ENCODE measurements at regions not wholly inside any gene's neighbourhood (a gene's known extent, or its start where the extent isn't known, plus 50 kb on each side); places are given as distances from the start of the nearest gene placed in this dataset.

- no peaks in the 10 kb centered on the region for H3K9me3 ChIP-seq (replicated peaks; ENCODE audit: control insufficient read depth, insufficient read depth, low read length)
- no peak overlapping the region for H3K4me2 ChIP-seq (ENCODE audit: insufficient read depth, low read length)
- dilution Hi-C loops (cut with MboI; ENCODE audit: extremely low pct_ligation_motif_present, low sequenced_read_pairs) (no loop called here), intact Hi-C loops (cut with micrococcal nuclease) (no loop called here)
- H3K27me3 ChIP-seq (ENCODE audit: control insufficient read depth in 2 of 2, insufficient read depth in 2 of 2, low read length in 2 of 2), result peaks cover 0 to 2% of the 10 kb centered on the region in 2 experiments
- DNase-seq (ENCODE audit: low read depth, low spot score), result no peak
- no peak overlapping the region for H2AFZ ChIP-seq (ENCODE audit: low read depth, low read length)
- no peak overlapping the region for H3K27ac ChIP-seq (ENCODE audit: insufficient read depth, low read depth, low read length)
- ChIA-PET POLR2A (no interaction called here), CTCF (interaction anchor here (1.1 kb wide), 1 partner anchor 362 kb away, joined by 3 read pairs; no protein-coding TSS in a partner anchor)
- H3K79me2 ChIP-seq (ENCODE audit: control insufficient read depth, insufficient read depth, low read length), result no peaks in the 10 kb centered on the region
- H4K20me1 ChIP-seq (replicated peaks; ENCODE audit: control insufficient read depth, extremely low read depth, insufficient read depth, low read length), result no peaks in the 10 kb centered on the region
- TF ChIP-seq FOS (IDR thresholded peaks at IDR 0.05; ENCODE audit: borderline replicate concordance, insufficient read depth, low read length), result no peak
- no peak for TF ChIP-seq JUN (IDR thresholded peaks at IDR 0.05; ENCODE audit: borderline replicate concordance, insufficient read depth, insufficient read length, low read depth)
- TF ChIP-seq MYC (IDR thresholded peaks at IDR 0.05; ENCODE audit: low read depth, low read length), result no peak
- TF ChIP-seq CTCF (IDR thresholded peaks at IDR 0.05; ENCODE audit: extremely low read depth in 1 of 2, insufficient read depth in 1 of 2, low read depth in 1 of 2, low read length in 2 of 2), result no peak
- TF ChIP-seq POLR2A (IDR thresholded peaks at IDR 0.05; ENCODE audit: low read depth, low read length), result no peak
- TF ChIP-seq GATA2 (IDR thresholded peaks at IDR 0.05; ENCODE audit: insufficient read depth, insufficient read length, low read depth, low read length), result no peak
- no peak for TF ChIP-seq EZH2 (IDR thresholded peaks at IDR 0.05; ENCODE audit: borderline replicate concordance, low read depth, low read length, severe bottlenecking)
- TF ChIP-seq POLR2AphosphoS5 (IDR thresholded peaks at IDR 0.05; ENCODE audit: insufficient read depth, low read depth, low read length), result no peak
- TF ChIP-seq MAX (IDR thresholded peaks at IDR 0.05; ENCODE audit: insufficient read depth, insufficient read length), result no peak
- FAIRE-seq, result no peak
- H3K4me1 ChIP-seq (ENCODE audit: control insufficient read depth, extremely low read depth, insufficient read depth, low read length), result no peaks in the 10 kb centered on the region
- no peak overlapping the region for H3K4me3 ChIP-seq (replicated peaks in 1 of 3; ENCODE audit: insufficient read depth in 1 of 3, low read depth in 1 of 3, low read length in 3 of 3)
- no peaks in the 10 kb centered on the region for H3K9me1 ChIP-seq (replicated peaks; ENCODE audit: control insufficient read depth, extremely low read depth, insufficient read depth, low read length)
- no peaks in the 10 kb centered on the region for H3K36me3 ChIP-seq (ENCODE audit: control insufficient read depth in 2 of 2, extremely low read depth in 1 of 2, insufficient read depth in 2 of 2, low read length in 2 of 2)
- no TSS peak for BruUV-seq (replicated peaks)
- no peak overlapping the region for H3K9ac ChIP-seq (replicated peaks; ENCODE audit: extremely low read depth, insufficient read depth, low read length)
These were observed 76.7 kb upstream of the CASZ1 start for GRCh38 chr1:10873189-10873588.
